ENCODE measurements at regions not wholly inside any gene's neighbourhood (a gene's known extent, or its start where the extent isn't known, plus 50 kb on each side); places are given as distances from the start of the nearest gene placed in this dataset.

DNA sequence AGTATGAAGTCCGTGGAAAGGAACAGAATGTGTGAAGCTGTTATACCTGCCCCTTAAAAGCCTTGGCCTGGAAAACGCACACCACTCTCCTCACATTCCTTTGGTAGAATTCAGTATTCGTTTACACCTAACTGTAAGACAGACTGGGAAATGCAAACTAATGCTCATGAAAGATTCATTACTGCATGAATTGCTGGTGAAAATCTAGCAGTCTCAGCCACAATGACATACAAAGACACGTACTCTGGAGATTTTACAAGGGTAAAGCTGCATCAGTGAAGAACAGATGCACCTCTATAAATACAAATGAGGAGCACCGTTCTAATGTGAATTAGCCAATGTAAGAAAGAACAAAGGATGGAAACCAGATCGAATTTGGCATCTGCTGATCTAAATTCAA lies 2051.3 kb downstream of the PCDH7 start:
- no peak for DNase-seq (ENCODE audit: low read depth, low spot score)
- H3K36me3 ChIP-seq (ENCODE audit: insufficient read depth, insufficient read length, low read length), result no peaks in the 10 kb centered on the region
- H3K9ac ChIP-seq (ENCODE audit: insufficient read length, low read depth), result no peak overlapping the region
- no peaks in the 10 kb centered on the region for H3K9me3 ChIP-seq (ENCODE audit: insufficient read depth, low read length)
- no peaks in the 10 kb centered on the region for H3K27me3 ChIP-seq (ENCODE audit: insufficient read depth, insufficient read length)
- TF ChIP-seq YY1 (IDR thresholded peaks at IDR 0.05; ENCODE audit: insufficient read depth, insufficient read length) (no peak), SUZ12 (IDR thresholded peaks at IDR 0.05; ENCODE audit: extremely low read depth, insufficient read depth, insufficient read length) (no peak), ZNF274 (IDR thresholded peaks at IDR 0.05; ENCODE audit: low read depth, low read length) (no peak)
- no peaks in the 10 kb centered on the region for H3K4me1 ChIP-seq (ENCODE audit: insufficient read depth, insufficient read length)
- no peak overlapping the region for H3K4me3 ChIP-seq (ENCODE audit: insufficient read length, low read depth)

GRCh38 chr4:32775049-32775448 lies 2054.9 kb downstream of the PCDH7 start:
- H3K4me3 ChIP-seq (ENCODE audit: insufficient read length, low read depth), result no peak overlapping the region
- no peaks in the 10 kb centered on the region for H3K36me3 ChIP-seq (ENCODE audit: insufficient read depth, insufficient read length, low read length)
- no peaks in the 10 kb centered on the region for H3K4me1 ChIP-seq (ENCODE audit: insufficient read depth, insufficient read length)
- no peak overlapping the region for H3K9ac ChIP-seq (ENCODE audit: insufficient read length, low read depth)
- TF ChIP-seq ZNF274 (IDR thresholded peaks at IDR 0.05; ENCODE audit: low read depth, low read length) (no peak), SUZ12 (IDR thresholded peaks at IDR 0.05; ENCODE audit: extremely low read depth, insufficient read depth, insufficient read length) (no peak), YY1 (IDR thresholded peaks at IDR 0.05; ENCODE audit: insufficient read depth, insufficient read length) (no peak)
- H3K27me3 ChIP-seq (ENCODE audit: insufficient read depth, insufficient read length), result no peaks in the 10 kb centered on the region
- no peaks in the 10 kb centered on the region for H3K9me3 ChIP-seq (ENCODE audit: insufficient read depth, low read length)
- DNase-seq (ENCODE audit: low read depth, low spot score), result peak; percentile 9

GRCh38 chr4:32776435-32777203 lies 2056.4 kb downstream of the PCDH7 start:
- no peak overlapping the region for H3K4me3 ChIP-seq (ENCODE audit: insufficient read length, low read depth)
- no peaks in the 10 kb centered on the region for H3K4me1 ChIP-seq (ENCODE audit: insufficient read depth, insufficient read length)
- H3K9ac ChIP-seq (ENCODE audit: insufficient read length, low read depth), result no peak overlapping the region
- DNase-seq (ENCODE audit: low read depth, low spot score), result no peak
- H3K36me3 ChIP-seq (ENCODE audit: insufficient read depth, insufficient read length, low read length), result no peaks in the 10 kb centered on the region
- no peaks in the 10 kb centered on the region for H3K27me3 ChIP-seq (ENCODE audit: insufficient read depth, insufficient read length)
- no peak for TF ChIP-seq ZNF274 (IDR thresholded peaks at IDR 0.05; ENCODE audit: low read depth, low read length)
- H3K9me3 ChIP-seq (ENCODE audit: insufficient read depth, low read length), result no peaks in the 10 kb centered on the region

GRCh38 chr4:32778025-32778424 lies 2057.9 kb downstream of the PCDH7 start:
- no peak overlapping the region for H3K9ac ChIP-seq (ENCODE audit: insufficient read length, low read depth)
- no peak for DNase-seq (ENCODE audit: low read depth, low spot score)
- no peak for TF ChIP-seq SUZ12 (IDR thresholded peaks at IDR 0.05; ENCODE audit: extremely low read depth, insufficient read depth, insufficient read length)
- no peak for TF ChIP-seq YY1 (IDR thresholded peaks at IDR 0.05; ENCODE audit: insufficient read depth, insufficient read length)
- no peak for TF ChIP-seq ZNF274 (IDR thresholded peaks at IDR 0.05; ENCODE audit: low read depth, low read length)
- H3K9me3 ChIP-seq (ENCODE audit: insufficient read depth, low read length), result no peaks in the 10 kb centered on the region
- H3K27me3 ChIP-seq (ENCODE audit: insufficient read depth, insufficient read length), result no peaks in the 10 kb centered on the region
- no peak overlapping the region for H3K4me3 ChIP-seq (ENCODE audit: insufficient read length, low read depth)
- H3K36me3 ChIP-seq (ENCODE audit: insufficient read depth, insufficient read length, low read length), result no peaks in the 10 kb centered on the region
- no peaks in the 10 kb centered on the region for H3K4me1 ChIP-seq (ENCODE audit: insufficient read depth, insufficient read length)

- H3K27me3 ChIP-seq (ENCODE audit: insufficient read depth, insufficient read length), result no peaks in the 10 kb centered on the region
- no peak overlapping the region for H3K9ac ChIP-seq (ENCODE audit: insufficient read length, low read depth)
- H3K36me3 ChIP-seq (ENCODE audit: insufficient read depth, insufficient read length, low read length), result no peaks in the 10 kb centered on the region
- no peaks in the 10 kb centered on the region for H3K4me1 ChIP-seq (ENCODE audit: insufficient read depth, insufficient read length)
- H3K9me3 ChIP-seq (ENCODE audit: insufficient read depth, low read length), result no peaks in the 10 kb centered on the region
- TF ChIP-seq ZNF274 (IDR thresholded peaks at IDR 0.05; ENCODE audit: low read depth, low read length), result no peak
- TF ChIP-seq YY1 (IDR thresholded peaks at IDR 0.05; ENCODE audit: insufficient read depth, insufficient read length), result no peak
- no peak for TF ChIP-seq SUZ12 (IDR thresholded peaks at IDR 0.05; ENCODE audit: extremely low read depth, insufficient read depth, insufficient read length)
- no peak overlapping the region for H3K4me3 ChIP-seq (ENCODE audit: insufficient read length, low read depth)
- DNase-seq (ENCODE audit: low read depth, low spot score), result no peak
Measured at GRCh38 chr4:32778938-32779337, 2058.8 kb downstream of the PCDH7 start.

DNA sequence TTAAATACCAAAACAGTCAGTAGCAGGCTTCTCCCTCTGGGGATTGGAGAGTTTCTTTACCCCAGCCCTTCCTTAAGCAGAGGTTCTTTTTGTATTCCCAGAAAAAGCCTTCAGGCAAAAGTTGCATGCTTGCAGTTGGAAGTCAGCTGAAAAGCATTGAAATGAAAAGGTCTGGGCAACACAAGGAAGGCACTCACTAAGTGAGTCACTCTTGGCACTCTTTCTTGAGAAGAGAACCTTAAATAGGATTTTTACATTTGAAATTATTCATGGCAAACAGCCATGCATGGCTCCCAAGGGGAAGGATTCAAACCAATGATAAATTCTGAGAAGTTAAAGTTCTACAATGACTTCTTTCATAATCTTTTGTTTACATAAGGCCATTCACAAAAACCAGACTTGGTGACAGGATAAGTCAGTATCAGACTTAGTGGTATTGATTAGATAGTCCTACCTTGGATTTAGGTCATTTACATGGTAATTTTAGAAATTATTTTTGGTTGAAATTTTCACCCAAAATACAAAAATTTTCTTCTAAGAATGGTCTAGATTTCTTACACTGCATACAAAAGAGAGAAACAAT lies 2068.9 kb downstream of the PCDH7 start:
- no peak overlapping the region for H3K9ac ChIP-seq (ENCODE audit: insufficient read length, low read depth)
- no peak overlapping the region for H3K4me3 ChIP-seq (ENCODE audit: insufficient read length, low read depth)
- H3K9me3 ChIP-seq (ENCODE audit: insufficient read depth, low read length), result peaks cover 5% of the 10 kb centered on the region; the same call in 1 of the 2 replicates
- no peaks in the 10 kb centered on the region for H3K27me3 ChIP-seq (ENCODE audit: insufficient read depth, insufficient read length)
- H3K36me3 ChIP-seq (ENCODE audit: insufficient read depth, insufficient read length, low read length), result no peaks in the 10 kb centered on the region
- H3K4me1 ChIP-seq (ENCODE audit: insufficient read depth, insufficient read length), result peaks cover 2% of the 10 kb centered on the region
- DNase-seq (ENCODE audit: low read depth, low spot score), result peak; percentile 27
- TF ChIP-seq ZNF274 (IDR thresholded peaks at IDR 0.05; ENCODE audit: low read depth, low read length) (no peak), SUZ12 (IDR thresholded peaks at IDR 0.05; ENCODE audit: extremely low read depth, insufficient read depth, insufficient read length) (no peak), YY1 (IDR thresholded peaks at IDR 0.05; ENCODE audit: insufficient read depth, insufficient read length) (no peak)

GRCh38 chr4:32790803-32791202 lies 2070.6 kb downstream of the PCDH7 start:
- DNase-seq (ENCODE audit: low read depth, low spot score), result no peak
- TF ChIP-seq YY1 (IDR thresholded peaks at IDR 0.05; ENCODE audit: insufficient read depth, insufficient read length) (no peak), SUZ12 (IDR thresholded peaks at IDR 0.05; ENCODE audit: extremely low read depth, insufficient read depth, insufficient read length) (no peak), ZNF274 (IDR thresholded peaks at IDR 0.05; ENCODE audit: low read depth, low read length) (no peak)
- Histone ChIP-seq H3K9me3 (ENCODE audit: insufficient read depth, low read length) (peaks cover 5% of the 10 kb centered on the region; the same call in 1 of the 2 replicates), H3K27me3 (ENCODE audit: insufficient read depth, insufficient read length) (no peaks in the 10 kb centered on the region), H3K36me3 (ENCODE audit: insufficient read depth, insufficient read length, low read length) (no peaks in the 10 kb centered on the region), H3K4me3 (ENCODE audit: insufficient read length, low read depth) (no peak overlapping the region), H3K4me1 (ENCODE audit: insufficient read depth, insufficient read length) (peaks cover 2% of the 10 kb centered on the region), H3K9ac (ENCODE audit: insufficient read length, low read depth) (no peak overlapping the region)

Data from NT2/D1 (cell line).